Tibial nerve (tissue), 4 donors: ENCODE measurements at regions not wholly inside any gene's neighbourhood (a gene's known extent, or its start where the extent isn't known, plus 50 kb on each side); places are given as distances from the start of the nearest gene placed in this dataset.
"Not testable (repeated sequence)": the region's sequence is repeated elsewhere in the genome, so short reads cannot be mapped to it uniquely, and the experiment has no call there.

ENCODE experiments used
- DNase-seq, 2 donors: peaks; one replicate each; pipeline ENCODE4 v3.0.0-alpha.2; 2019; ENCODE audit warnings: low spot score in 2 of 2
- H3K27ac ChIP-seq, 4 donors: fragments of 200-600 bp; sonication (generic) in 3 of 4; one replicate each; pipeline ENCODE4 v1.5.1; 2017 to 2019; ENCODE audit warnings: mild to moderate bottlenecking in 1 of 4
- H3K27me3 ChIP-seq, 2 donors: fragments of 200-600 bp; sonication (generic) in 1 of 2; one replicate each; pipeline versions ENCODE4 v1.5.1 to v1.6.0; 2017 to 2019
- H3K36me3 ChIP-seq, 3 donors: fragments of 200-600 bp; sonication (generic); one replicate each; pipeline ENCODE4 v1.5.1; 2018 to 2019
- H3K4me1 ChIP-seq, 4 donors: fragments of 200-600 bp; sonication (generic) in 3 of 4; one replicate each; pipeline ENCODE4 v1.5.1; 2017 to 2019
- H3K4me3 ChIP-seq, 4 donors: fragments of 200-600 bp; sonication (generic) in 3 of 4; one replicate each; pipeline ENCODE4 v1.5.1; 2017 to 2019; ENCODE audit warnings: mild to moderate bottlenecking in 1 of 4, moderate library complexity in 1 of 4
- H3K9me3 ChIP-seq, 4 donors: fragments of 200-600 bp; sonication (generic) in 3 of 4; one replicate each; pipeline ENCODE4 v1.5.1; 2017 to 2019
- EP300 ChIP-seq, 2 donors: sonication (generic); formaldehyde crosslinking; IDR thresholded peaks; one replicate each; pipeline ENCODE4 v1.6.1; 2017; ENCODE audit warnings: antibody characterized with exemption in 2 of 2, mild to moderate bottlenecking in 1 of 2
- POLR2A ChIP-seq, 2 donors: fragments of 450-650 bp; IDR thresholded peaks; one replicate each; pipeline ENCODE4 v1.6.1; 2017; ENCODE audit warnings: antibody characterized with exemption in 2 of 2, mild to moderate bottlenecking in 2 of 2, moderate library complexity in 2 of 2
- WGBS, 2 donors: methylation state at CpG; one replicate each; pipeline ENCODE4 v1.1.5; 2018; 5-methylcytosine and 5-hydroxymethylcytosine counted together
- TF ChIP-seq, protein P1 (sequence below), 5 experiments: fragments of 200-600 bp in 3 of 5; fragments of 450-650 bp in 2 of 5; sonication (generic) in 3 of 5; IDR thresholded peaks; one replicate each; pipeline ENCODE4 v1.5.1; 2016 to 2019; ENCODE audit warnings: antibody characterized with exemption in 5 of 5, mild to moderate bottlenecking in 3 of 5, moderate library complexity in 2 of 5

DNA sequence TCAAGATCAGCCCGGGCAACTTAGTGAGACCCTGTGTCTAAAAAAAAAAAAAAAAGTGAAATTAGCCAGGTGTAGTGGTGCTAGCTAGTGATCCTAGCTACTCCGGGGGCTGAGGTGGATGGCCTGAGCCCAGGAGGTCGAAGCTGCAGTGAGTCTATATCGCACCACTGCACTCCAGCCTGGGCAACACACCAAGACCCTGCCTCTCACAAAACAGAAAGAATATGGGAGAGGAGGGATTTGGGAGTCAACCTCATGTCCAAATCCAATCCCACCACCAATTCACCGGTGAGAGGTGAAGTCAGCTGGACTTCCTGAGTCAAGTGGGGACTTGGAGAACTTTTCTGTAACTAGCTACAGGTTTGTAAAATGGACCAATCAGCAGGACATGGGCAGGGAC, 80.5 kb upstream of the MFGE8 start:
- no peaks in the 10 kb centered on the region for H3K4me1 ChIP-seq
- DNase-seq: no peak
- H3K4me3 ChIP-seq: no peak overlapping the region
- H3K27ac ChIP-seq: no peak overlapping the region
- no peaks in the 10 kb centered on the region for H3K36me3 ChIP-seq
- H3K27me3 ChIP-seq: no peaks in the 10 kb centered on the region
- 78 to 86% methylated on average over 5 of the region's 5 CpGs for WGBS, 2 donors
- no peaks in the 10 kb centered on the region for H3K9me3 ChIP-seq
- no peak for TF ChIP-seq POLR2A (IDR thresholded peaks at IDR 0.05)
- no peak for TF ChIP-seq EP300 (IDR thresholded peaks at IDR 0.05)
- TF ChIP-seq, protein P1, sequence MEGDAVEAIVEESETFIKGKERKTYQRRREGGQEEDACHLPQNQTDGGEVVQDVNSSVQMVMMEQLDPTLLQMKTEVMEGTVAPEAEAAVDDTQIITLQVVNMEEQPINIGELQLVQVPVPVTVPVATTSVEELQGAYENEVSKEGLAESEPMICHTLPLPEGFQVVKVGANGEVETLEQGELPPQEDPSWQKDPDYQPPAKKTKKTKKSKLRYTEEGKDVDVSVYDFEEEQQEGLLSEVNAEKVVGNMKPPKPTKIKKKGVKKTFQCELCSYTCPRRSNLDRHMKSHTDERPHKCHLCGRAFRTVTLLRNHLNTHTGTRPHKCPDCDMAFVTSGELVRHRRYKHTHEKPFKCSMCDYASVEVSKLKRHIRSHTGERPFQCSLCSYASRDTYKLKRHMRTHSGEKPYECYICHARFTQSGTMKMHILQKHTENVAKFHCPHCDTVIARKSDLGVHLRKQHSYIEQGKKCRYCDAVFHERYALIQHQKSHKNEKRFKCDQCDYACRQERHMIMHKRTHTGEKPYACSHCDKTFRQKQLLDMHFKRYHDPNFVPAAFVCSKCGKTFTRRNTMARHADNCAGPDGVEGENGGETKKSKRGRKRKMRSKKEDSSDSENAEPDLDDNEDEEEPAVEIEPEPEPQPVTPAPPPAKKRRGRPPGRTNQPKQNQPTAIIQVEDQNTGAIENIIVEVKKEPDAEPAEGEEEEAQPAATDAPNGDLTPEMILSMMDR (IDR thresholded peaks at IDR 0.05): no peak

DNA sequence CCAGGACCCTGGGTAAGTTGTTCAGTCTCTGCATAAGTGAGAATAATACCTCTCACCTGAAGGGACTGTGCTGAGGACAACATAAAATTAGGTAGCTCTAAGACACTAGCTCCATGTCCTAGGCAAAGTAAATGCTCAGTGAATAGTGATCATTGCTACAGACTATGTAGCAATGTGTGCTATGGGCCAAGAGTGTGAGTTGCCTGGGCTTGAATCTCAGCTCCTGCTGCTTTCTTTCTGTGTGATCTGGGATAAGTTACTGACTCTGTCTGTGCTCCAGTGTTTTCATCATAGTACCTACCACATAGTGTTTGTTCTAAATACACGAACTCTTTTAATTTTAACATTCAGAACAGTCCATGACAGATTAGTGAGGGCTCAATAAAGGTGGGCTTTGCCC, 81.1 kb upstream of the MFGE8 start:
- Histone ChIP-seq H3K36me3 (no peaks in the 10 kb centered on the region), H3K4me3 (no peak overlapping the region), H3K4me1 (no peaks in the 10 kb centered on the region), H3K27ac (no peak overlapping the region), H3K27me3 (no peaks in the 10 kb centered on the region), H3K9me3 (no peaks in the 10 kb centered on the region)
- DNase-seq: no peak
- whole genome bisulfite sequencing, 2 donors: 87 to 97% methylated on average over 1 of the region's 1 CpG
- TF ChIP-seq EP300 (IDR thresholded peaks at IDR 0.05): no peak
- TF ChIP-seq, protein P1 (IDR thresholded peaks at IDR 0.05): no peak
- TF ChIP-seq POLR2A (IDR thresholded peaks at IDR 0.05): no peak

DNA sequence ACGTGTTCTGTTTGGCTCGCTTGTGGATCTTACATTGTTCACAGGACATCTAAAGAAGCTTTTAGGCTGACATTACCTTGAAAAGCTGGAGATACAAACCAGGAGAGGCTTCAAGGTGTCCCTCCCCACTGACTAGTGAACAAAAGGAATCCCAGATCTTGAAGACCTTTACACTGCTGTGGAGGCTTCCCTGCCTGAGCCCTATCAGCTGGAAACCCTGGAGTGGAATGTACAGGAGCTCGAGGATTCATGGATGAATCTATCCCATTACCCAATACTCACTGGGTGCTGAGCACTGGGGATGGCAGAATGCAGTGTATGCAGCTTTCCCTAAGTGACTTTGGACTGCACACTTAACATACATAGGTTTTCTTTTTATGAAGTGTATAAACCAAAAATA, 82.3 kb upstream of the MFGE8 start:
- DNase-seq: no peak
- no peak overlapping the region for H3K4me3 ChIP-seq
- no peaks in the 10 kb centered on the region for H3K9me3 ChIP-seq
- H3K4me1 ChIP-seq: no peaks in the 10 kb centered on the region
- TF ChIP-seq, protein P1 (IDR thresholded peaks at IDR 0.05): no peak
- TF ChIP-seq EP300 (IDR thresholded peaks at IDR 0.05) (no peak), POLR2A (IDR thresholded peaks at IDR 0.05) (no peak)
- H3K36me3 ChIP-seq: no peaks in the 10 kb centered on the region
- no peak overlapping the region for H3K27ac ChIP-seq
- WGBS, 2 donors: 54 to 63% methylated on average over 3 of the region's 3 CpGs
- no peaks in the 10 kb centered on the region for H3K27me3 ChIP-seq

DNA sequence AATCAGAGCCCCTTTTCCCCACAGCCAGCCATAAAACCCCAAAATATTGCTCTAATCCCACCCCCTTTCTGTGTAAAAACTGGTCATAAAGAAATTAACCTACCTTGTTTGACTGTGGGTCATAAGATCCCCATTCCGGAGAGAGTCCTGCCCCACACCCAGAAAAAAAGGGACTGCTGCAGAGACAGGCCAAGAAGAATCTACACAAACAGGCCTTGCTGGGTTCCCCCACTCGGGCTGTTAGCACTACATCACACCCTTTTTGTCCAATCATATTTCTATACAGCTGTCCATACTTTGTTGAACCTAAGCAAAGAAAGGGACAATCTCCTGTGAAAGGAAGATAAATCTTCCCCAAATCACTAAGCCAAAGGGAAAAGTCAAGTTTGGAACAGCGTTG, 84.4 kb upstream of the MFGE8 start:
- H3K27me3 ChIP-seq: no peaks in the 10 kb centered on the region

DNA sequence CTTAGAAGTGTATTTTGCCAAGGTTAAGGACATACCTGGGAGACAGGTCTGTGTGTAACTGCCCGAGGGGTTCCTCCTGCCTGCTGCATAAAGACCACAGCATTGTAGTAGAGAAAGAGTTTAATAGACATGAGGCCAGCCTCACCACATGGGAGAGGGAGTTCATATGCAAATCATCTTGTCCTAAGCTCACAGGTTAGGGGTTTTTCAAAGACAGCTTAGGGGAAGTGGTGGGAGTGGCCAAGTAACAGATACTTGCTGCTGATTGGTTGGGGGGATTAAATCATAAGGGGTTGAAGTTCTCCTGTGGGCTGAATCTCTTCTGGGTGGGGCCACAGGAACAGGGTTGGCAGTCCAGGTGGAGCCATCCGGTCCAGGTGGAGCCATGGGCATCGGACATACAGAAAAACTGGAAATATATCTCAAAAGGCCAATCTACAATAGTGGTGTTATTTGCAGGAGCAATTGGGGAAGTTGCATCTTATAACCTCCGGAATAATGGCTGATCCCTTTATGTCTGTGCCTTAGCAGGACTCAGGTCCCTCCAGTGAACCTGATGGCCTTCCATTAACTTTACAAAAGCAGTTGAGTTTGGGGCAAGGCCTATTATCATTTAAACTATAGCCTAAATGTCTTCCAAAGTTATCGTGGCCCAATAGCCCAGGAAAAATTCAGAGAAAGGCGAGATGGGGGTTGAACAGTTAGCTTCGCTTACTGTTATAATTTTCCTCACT, 86.0 kb upstream of the MFGE8 start:
- DNase-seq: no peak
- no peak overlapping the region for H3K4me3 ChIP-seq
- no peaks in the 10 kb centered on the region for H3K9me3 ChIP-seq
- peaks cover 0 to 9% (median 0%) of the 10 kb centered on the region in 4 donors for H3K4me1 ChIP-seq
- H3K27ac ChIP-seq: no peak overlapping the region
- TF ChIP-seq POLR2A (IDR thresholded peaks at IDR 0.05) (no peak), EP300 (IDR thresholded peaks at IDR 0.05) (no peak)
- TF ChIP-seq, protein P1 (IDR thresholded peaks at IDR 0.05): no peak
- 84 to 90% methylated on average over 7 of the region's 7 CpGs for WGBS, 2 donors
- H3K36me3 ChIP-seq: no peaks in the 10 kb centered on the region
- H3K27me3 ChIP-seq: no peaks in the 10 kb centered on the region

More for the DNA sequence above, 84.4 kb upstream of the MFGE8 start:
- Histone ChIP-seq H3K36me3 (no peaks in the 10 kb centered on the region), H3K9me3 (no peaks in the 10 kb centered on the region), H3K4me3 (no peak overlapping the region), H3K27ac (no peak overlapping the region), H3K4me1 (peaks cover 0 to 4% (median 0%) of the 10 kb centered on the region in 4 donors)
- no peak for DNase-seq
- 71 to 75% methylated on average over 3 of the region's 3 CpGs for WGBS, 2 donors
- TF ChIP-seq POLR2A (IDR thresholded peaks at IDR 0.05): no peak
- no peak for TF ChIP-seq EP300 (IDR thresholded peaks at IDR 0.05)
- TF ChIP-seq, protein P1 (IDR thresholded peaks at IDR 0.05): no peak

DNA sequence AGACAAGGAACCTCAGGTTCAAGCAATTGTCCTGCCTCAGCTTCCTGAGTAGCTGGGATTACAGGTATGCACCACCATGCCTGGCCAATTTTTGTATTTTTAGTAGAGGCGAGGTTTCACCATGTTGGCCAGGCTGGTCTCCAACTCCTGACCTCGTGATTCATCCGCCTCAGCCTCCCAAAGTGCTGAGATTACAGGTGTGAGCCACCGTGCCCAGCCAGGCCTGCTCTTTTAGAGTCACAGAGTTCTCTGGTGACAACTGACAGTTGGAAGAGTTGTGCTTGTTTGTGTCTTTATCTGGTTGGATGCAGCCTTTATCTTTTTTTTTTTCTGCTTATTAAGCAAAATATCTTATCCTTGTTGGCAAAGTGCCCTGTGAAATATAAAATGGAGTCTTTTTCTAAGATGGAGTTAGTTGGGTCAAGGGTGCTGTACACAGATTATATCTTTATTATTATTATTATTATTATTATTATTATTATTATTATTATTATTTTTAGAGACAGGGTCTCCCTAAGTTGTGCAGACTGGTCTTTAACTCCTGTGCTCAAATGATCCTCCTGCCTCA, 86.5 kb upstream of the ABHD2 start:
- not testable (repeated sequence) for H3K36me3 ChIP-seq, H3K4me3 ChIP-seq, DNase-seq, H3K27me3 ChIP-seq, H3K27ac ChIP-seq, H3K4me1 ChIP-seq, H3K9me3 ChIP-seq
- 87 to 89% methylated on average over 4 of the region's 4 CpGs for WGBS, 2 donors
